Fibroblast of lung (primary cell): ENCODE measurements at regions not wholly inside any gene's neighbourhood (a gene's known extent, or its start where the extent isn't known, plus 50 kb on each side); places are given as distances from the start of the nearest gene placed in this dataset.

ENCODE experiments used
- DNase-seq, 2 donors: peaks; one replicate each; pipeline versions ENCODE4 v3.0.0 to v3.0.0-alpha.2; 2010; ENCODE audit warnings: low read depth in 2 of 2
- H2AFZ ChIP-seq: 2 replicates; pipeline ENCODE4 v1.5.1; 2012; ENCODE audit warnings: low read length, control low read depth, inconsistent platforms
- H3K27ac ChIP-seq: 2 replicates; pipeline ENCODE4 v1.5.1; 2011; ENCODE audit warnings: low read length, control low read depth; ENCODE audit not compliant: insufficient read depth
- H3K27me3 ChIP-seq: 2 replicates; pipeline ENCODE4 v1.5.1; 2011; ENCODE audit warnings: mild to moderate bottlenecking, low read length; ENCODE audit not compliant: control insufficient read depth, insufficient read depth
- H3K36me3 ChIP-seq: 2 replicates; pipeline ENCODE4 v1.5.1; 2011; ENCODE audit warnings: low read length; ENCODE audit not compliant: control insufficient read depth, insufficient read depth
- H3K4me1 ChIP-seq: 2 replicates; pipeline ENCODE4 v1.5.1; 2011; ENCODE audit warnings: low read length; ENCODE audit not compliant: control insufficient read depth, insufficient read depth; ENCODE audit errors: extremely low read depth
- H3K4me2 ChIP-seq: 2 replicates; pipeline ENCODE4 v1.5.1; 2011; ENCODE audit warnings: low read length, control low read depth; ENCODE audit not compliant: insufficient read depth; ENCODE audit errors: extremely low read depth
- H3K4me3 ChIP-seq, 4 experiments: fragments of 200-600 bp in 1 of 4; sonication (generic) in 1 of 4; replicated peaks in 1 of 4; 2 replicates each; pipeline ENCODE4 v1.5.1; 2011 to 2016; ENCODE audit warnings: low read length in 4 of 4, low read depth in 3 of 4, mild to moderate bottlenecking in 3 of 4, control low read depth in 2 of 4, inconsistent platforms in 1 of 4, mixed read lengths in 1 of 4; ENCODE audit not compliant: insufficient read depth in 1 of 4; ENCODE audit errors: control extremely low read depth in 1 of 4
- H3K79me2 ChIP-seq: 2 replicates; pipeline ENCODE4 v1.5.1; 2012; ENCODE audit warnings: mild to moderate bottlenecking, low read length, inconsistent platforms; ENCODE audit not compliant: control insufficient read depth, insufficient read depth
- H3K9ac ChIP-seq: 2 replicates; pipeline ENCODE4 v1.5.1; 2011; ENCODE audit warnings: mild to moderate bottlenecking, low read length, control low read depth; ENCODE audit not compliant: insufficient read depth
- H3K9me3 ChIP-seq: 2 replicates; pipeline ENCODE4 v1.5.1; 2012; ENCODE audit warnings: low read depth, low read length; ENCODE audit not compliant: control insufficient read depth, insufficient read depth
- H4K20me1 ChIP-seq: 2 replicates; pipeline ENCODE4 v1.5.1; 2011; ENCODE audit warnings: low read length; ENCODE audit not compliant: control insufficient read depth, insufficient read depth; ENCODE audit errors: extremely low read depth
- CTCF ChIP-seq, 2 donors: IDR thresholded peaks in 1 of 2; conservative IDR thresholded peaks in 1 of 2; 1 replicate in 1 of 2; 2 replicates in 1 of 2; pipeline ENCODE4 v1.5.1; 2011 to 2012; ENCODE audit warnings: low read length in 2 of 2, control low read depth in 1 of 2, inconsistent platforms in 1 of 2, low read depth in 1 of 2, mild to moderate bottlenecking in 1 of 2
- EZH2 ChIP-seq: IDR thresholded peaks from 2 replicates; pipeline ENCODE4 v1.5.1; 2012; ENCODE audit warnings: low read length, control low read depth, mild to moderate bottlenecking; ENCODE audit errors: missing control alignments

GRCh38 chr5:63613442-63613841 lies 348.8 kb downstream of the HTR1A start:
- Histone ChIP-seq H3K27me3 (no peaks in the 10 kb centered on the region), H3K27ac (no peak overlapping the region), H3K36me3 (no peaks in the 10 kb centered on the region), H3K4me2 (no peak overlapping the region), H3K4me1 (no peaks in the 10 kb centered on the region), H3K9ac (no peak overlapping the region), H3K79me2 (no peaks in the 10 kb centered on the region), H3K4me3 (no peak overlapping the region), H4K20me1 (no peaks in the 10 kb centered on the region), H3K9me3 (no peaks in the 10 kb centered on the region), H2AFZ (no peak overlapping the region)
- DNase-seq, result no peak
- TF ChIP-seq EZH2, result no peak
- no peak for TF ChIP-seq CTCF (conservative IDR thresholded peaks at IDR 0.05 in 1 of 2, IDR thresholded peaks at IDR 0.05 in 1 of 2; ENCODE audit: low read depth in 1 of 2, low read length in 2 of 2)

DNA sequence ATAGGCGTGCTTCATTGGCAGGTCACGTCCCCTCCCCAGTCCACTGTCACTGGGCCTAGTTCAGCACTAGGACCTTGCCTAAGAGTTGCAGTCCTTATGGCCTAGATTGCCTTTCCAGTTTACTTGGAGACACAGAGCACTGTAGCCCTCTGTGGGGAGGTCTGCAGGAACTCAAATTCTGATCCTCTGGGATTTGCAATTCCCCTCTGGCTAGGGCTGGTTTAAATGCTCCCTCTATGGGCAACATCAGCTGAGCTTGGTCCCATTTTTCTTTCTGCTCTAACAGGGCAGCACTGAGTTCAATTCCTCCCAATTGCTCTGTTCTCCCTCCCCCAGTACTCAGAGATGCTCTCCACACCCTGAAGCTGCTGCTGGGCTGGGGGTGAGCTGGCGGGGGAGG lies 358.2 kb downstream of the HTR1A start:
- no peak overlapping the region for H3K9ac ChIP-seq
- H3K9me3 ChIP-seq, result no peaks in the 10 kb centered on the region
- DNase-seq, result no peak
- no peaks in the 10 kb centered on the region for H3K36me3 ChIP-seq
- H2AFZ ChIP-seq, result no peak overlapping the region
- H3K27me3 ChIP-seq, result no peaks in the 10 kb centered on the region
- TF ChIP-seq CTCF (conservative IDR thresholded peaks at IDR 0.05 in 1 of 2, IDR thresholded peaks at IDR 0.05 in 1 of 2; ENCODE audit: low read depth in 1 of 2, low read length in 2 of 2) (no peak), EZH2 (no peak)
- H3K4me3 ChIP-seq, result no peak overlapping the region
- no peak overlapping the region for H3K27ac ChIP-seq
- no peaks in the 10 kb centered on the region for H3K4me1 ChIP-seq
- H3K4me2 ChIP-seq, result no peak overlapping the region
- no peaks in the 10 kb centered on the region for H3K79me2 ChIP-seq
- no peaks in the 10 kb centered on the region for H4K20me1 ChIP-seq

DNA sequence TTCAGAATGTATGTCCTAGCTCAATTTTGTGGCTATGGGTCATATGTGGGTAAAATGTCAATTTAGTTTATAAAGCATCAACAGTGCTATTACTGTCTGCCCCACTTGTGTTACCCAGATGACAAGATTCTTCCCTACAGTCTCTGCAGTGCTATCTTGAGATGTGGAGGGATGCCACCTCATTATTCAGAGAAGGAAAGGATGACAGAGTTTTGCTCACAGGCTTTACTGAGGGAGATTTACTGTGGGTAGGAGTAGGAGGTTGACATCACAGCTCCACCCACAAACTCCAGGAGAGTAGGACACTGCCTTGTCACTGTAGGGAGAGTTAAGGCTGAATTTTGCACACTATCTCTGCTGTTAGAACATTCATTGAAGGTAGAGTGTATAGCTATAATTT lies 359.3 kb downstream of the HTR1A start:
- Histone ChIP-seq H4K20me1 (no peaks in the 10 kb centered on the region), H3K27me3 (no peaks in the 10 kb centered on the region), H3K4me3 (no peak overlapping the region), H3K4me1 (no peaks in the 10 kb centered on the region), H3K79me2 (no peaks in the 10 kb centered on the region), H3K36me3 (no peaks in the 10 kb centered on the region), H3K4me2 (no peak overlapping the region), H3K27ac (no peak overlapping the region), H3K9ac (no peak overlapping the region), H3K9me3 (no peaks in the 10 kb centered on the region), H2AFZ (no peak overlapping the region)
- no peak for DNase-seq
- no peak for TF ChIP-seq EZH2
- no peak for TF ChIP-seq CTCF (conservative IDR thresholded peaks at IDR 0.05 in 1 of 2, IDR thresholded peaks at IDR 0.05 in 1 of 2; ENCODE audit: low read depth in 1 of 2, low read length in 2 of 2)
